ENCODE measurements at regions not wholly inside any gene's neighbourhood (a gene's known extent, or its start where the extent isn't known, plus 50 kb on each side); places are given as distances from the start of the nearest gene placed in this dataset.

- no peak overlapping the region for H2AFZ ChIP-seq (ENCODE audit: low read depth, low read length)
- ATAC-seq (peak; percentile 100), DNase-seq (ENCODE audit: extremely low read depth in 1 of 4, low spot score in 3 of 4) (peak; percentile 53 to 63 (median 60)), FAIRE-seq (peak; percentile 69)
- no TSS peak for BruUV-seq (replicated peaks)
- no peaks in the 10 kb centered on the region for H4K20me1 ChIP-seq (replicated peaks; ENCODE audit: control insufficient read depth, insufficient read depth, low read length)
- no peak overlapping the region for H3K27ac ChIP-seq (ENCODE audit: extremely low read depth, low read depth, low read length)
- 0 out of 2 replicates have a peak, but pooled peaks cover 2% of the 10 kb centered on the region for H3K9me3 ChIP-seq (replicated peaks; ENCODE audit: control insufficient read depth, insufficient read depth, low read depth, low read length)
- peaks cover 33 to 54% of the 10 kb centered on the region in 2 experiments; a peak in 4 of 5 replicates for H3K27me3 ChIP-seq (ENCODE audit: control insufficient read depth in 2 of 2, insufficient read depth in 2 of 2, low read length in 2 of 2)
- intact Hi-C loops (cut with micrococcal nuclease) (no loop called here), in situ Hi-C loops (cut with MboI) (no loop called here)
- no peaks in the 10 kb centered on the region for H3K36me3 ChIP-seq (ENCODE audit: control insufficient read depth, insufficient read depth, low read length)
- peak overlapping the region; percentile 25; the same call in 1 of the 2 replicates for H3K4me2 ChIP-seq (ENCODE audit: insufficient read depth, low read length)
- no peak overlapping the region for H3K4me3 ChIP-seq
- no peaks in the 10 kb centered on the region for H3K79me2 ChIP-seq (ENCODE audit: control insufficient read depth, insufficient read depth, low read length)
- ChIA-PET CTCF (ENCODE audit: low intra/inter-chr PET ratio) (no interaction called here), POLR2A (no interaction called here)
- peaks cover 6 to 9% of the 10 kb centered on the region in 2 experiments; a peak in 3 of 5 replicates for H3K4me1 ChIP-seq (replicated peaks in 1 of 2; ENCODE audit: control insufficient read depth in 2 of 2, insufficient read depth in 2 of 2, low read length in 2 of 2)
- WGBS (ENCODE audit: insufficient coverage, low coverage, missing lambda C conversion rate) = 4% methylated on average over 8 of the region's 8 CpGs
- no peak overlapping the region for H3K9ac ChIP-seq (ENCODE audit: insufficient read depth in 1 of 2, low read depth in 2 of 2, low read length in 2 of 2)
- no peaks in the 10 kb centered on the region for H3K9me1 ChIP-seq (ENCODE audit: control insufficient read depth, insufficient read depth, low read length)
- no peak for TF ChIP-seq ZNF778 (CRISPR knock-in tag; IDR thresholded peaks at IDR 0.05)
- peak; percentile 74 for TF ChIP-seq MAX (CRISPR knock-in tag; IDR thresholded peaks at IDR 0.05)
- peak; percentile 72 for TF ChIP-seq CTBP1 (IDR thresholded peaks at IDR 0.05; ENCODE audit: borderline replicate concordance)
- TF ChIP-seq TAF15 (IDR thresholded peaks at IDR 0.05; ENCODE audit: low read depth, low read length) = no peak
- TF ChIP-seq ZNF655 (CRISPR knock-in tag; IDR thresholded peaks at IDR 0.05) = no peak
- TF ChIP-seq ZNF764 (CRISPR knock-in tag; IDR thresholded peaks at IDR 0.05; ENCODE audit: low read depth) = no peak
- TF ChIP-seq CREBBP (IDR thresholded peaks at IDR 0.05; ENCODE audit: low read depth, low read length) = no peak
- no peak for TF ChIP-seq ZNF57 (CRISPR knock-in tag; IDR thresholded peaks at IDR 0.05)
- TF ChIP-seq ZBTB33 (CRISPR knock-in tag; IDR thresholded peaks at IDR 0.05) = 0 out of 2 replicates have a peak, but pooled peaks have one; percentile 27
- peak; percentile 51; the same call in 1 of the 2 replicates for TF ChIP-seq TFAP4 (CRISPR knock-in tag; IDR thresholded peaks at IDR 0.05; ENCODE audit: borderline replicate concordance)
- TF ChIP-seq ZNF24 (IDR thresholded peaks at IDR 0.05) = no peak
- no peak for TF ChIP-seq SAFB2 (IDR thresholded peaks at IDR 0.05; ENCODE audit: borderline replicate concordance, low read depth, low read length, severe bottlenecking)
- TF ChIP-seq ZNF197 (CRISPR knock-in tag; IDR thresholded peaks at IDR 0.05; ENCODE audit: low read depth) = no peak
- TF ChIP-seq POLR2H (tag; IDR thresholded peaks at IDR 0.05; ENCODE audit: low read depth) = no peak
- no peak for TF ChIP-seq ZNF408 (CRISPR knock-in tag; IDR thresholded peaks at IDR 0.05; ENCODE audit: low read depth)
- TF ChIP-seq SNAPC5 (CRISPR knock-in tag; IDR thresholded peaks at IDR 0.05) = no peak
- no peak for TF ChIP-seq FOSL1 (tag; conservative IDR thresholded peaks at IDR 0.05)
- TF ChIP-seq ZNF174 (CRISPR knock-in tag; IDR thresholded peaks at IDR 0.05) = no peak
Observed at GRCh38 chr4:184961660-184962059, 56.6 kb upstream of the HELT start.

Measured in K562 (cell line).